ENCODE measurements at regions not wholly inside any gene's neighbourhood (a gene's known extent, or its start where the extent isn't known, plus 50 kb on each side); places are given as distances from the start of the nearest gene placed in this dataset.

- Histone ChIP-seq H3K4me3 (ENCODE audit: insufficient read depth, low read length, poor library complexity, severe bottlenecking) (no peak overlapping the region), H3K4me2 (ENCODE audit: low read depth, low read length, poor library complexity, severe bottlenecking) (no peak overlapping the region), H3K36me3 (ENCODE audit: low read length) (no peaks in the 10 kb centered on the region), H2AFZ (ENCODE audit: low read depth, low read length, severe bottlenecking) (no peak overlapping the region), H3K79me2 (ENCODE audit: insufficient read depth, low read length) (no peaks in the 10 kb centered on the region), H3K9ac (ENCODE audit: low read length) (no peak overlapping the region), H3K27me3 (ENCODE audit: low read length) (no peaks in the 10 kb centered on the region), H4K20me1 (ENCODE audit: low read depth, low read length) (no peaks in the 10 kb centered on the region), H3K9me3 (ENCODE audit: insufficient read depth, low read length) (no peaks in the 10 kb centered on the region), H3K9me2 (replicated peaks; ENCODE audit: insufficient read depth, low read length) (no peaks in the 10 kb centered on the region; the same call in 1 of the 2 replicates), H3F3A (ENCODE audit: insufficient read depth) (no peaks in the 10 kb centered on the region), H3K27ac (ENCODE audit: low read depth, low read length) (no peak overlapping the region)
- no peak for TF ChIP-seq EZH2phosphoT487 (conservative IDR thresholded peaks at IDR 0.05; ENCODE audit: low read length)
- TF ChIP-seq CTCF (IDR thresholded peaks at IDR 0.05; ENCODE audit: insufficient read depth, low read length, poor library complexity, severe bottlenecking): no peak
Observed at GRCh38 chr4:3848323-3848722, 82.1 kb downstream of the ADRA2C start.

DNA sequence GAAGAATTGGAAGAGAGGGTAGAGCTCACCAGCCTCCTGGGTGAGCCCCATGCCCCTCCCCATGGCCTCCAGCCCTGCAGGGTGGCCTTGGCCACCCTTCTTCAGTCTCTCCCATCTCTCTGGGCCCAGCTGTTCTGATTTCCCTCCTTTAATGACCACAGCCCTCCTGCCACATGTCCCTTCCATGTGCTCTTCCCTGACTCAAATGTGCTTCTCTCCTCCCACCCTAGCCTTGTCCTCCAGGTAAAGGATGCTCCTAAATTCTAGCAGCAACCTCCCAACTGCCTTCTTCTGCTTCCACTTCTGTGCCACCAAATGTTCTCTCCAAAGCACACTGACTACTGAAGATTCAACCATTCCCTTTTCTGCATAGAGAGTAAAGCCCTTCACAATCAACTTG lies 83.0 kb downstream of the ADRA2C start:
- H3K4me2 ChIP-seq (ENCODE audit: low read depth, low read length, poor library complexity, severe bottlenecking): no peak overlapping the region
- no peaks in the 10 kb centered on the region for H3K36me3 ChIP-seq (ENCODE audit: low read length)
- H2AFZ ChIP-seq (ENCODE audit: low read depth, low read length, severe bottlenecking): no peak overlapping the region
- TF ChIP-seq CTCF (IDR thresholded peaks at IDR 0.05; ENCODE audit: insufficient read depth, low read length, poor library complexity, severe bottlenecking): no peak
- TF ChIP-seq EZH2phosphoT487 (conservative IDR thresholded peaks at IDR 0.05; ENCODE audit: low read length): no peak
- no peaks in the 10 kb centered on the region for H3K9me3 ChIP-seq (ENCODE audit: insufficient read depth, low read length)
- no peaks in the 10 kb centered on the region for H3K79me2 ChIP-seq (ENCODE audit: insufficient read depth, low read length)
- H3K9me2 ChIP-seq (replicated peaks; ENCODE audit: insufficient read depth, low read length): no peaks in the 10 kb centered on the region; the same call in 1 of the 2 replicates
- H3K27ac ChIP-seq (ENCODE audit: low read depth, low read length): no peak overlapping the region
- no peak overlapping the region for H3K4me3 ChIP-seq (ENCODE audit: insufficient read depth, low read length, poor library complexity, severe bottlenecking)
- no peaks in the 10 kb centered on the region for H3K27me3 ChIP-seq (ENCODE audit: low read length)
- H4K20me1 ChIP-seq (ENCODE audit: low read depth, low read length): no peaks in the 10 kb centered on the region
- no peaks in the 10 kb centered on the region for H3F3A ChIP-seq (ENCODE audit: insufficient read depth)
- H3K9ac ChIP-seq (ENCODE audit: low read length): no peak overlapping the region

DNA sequence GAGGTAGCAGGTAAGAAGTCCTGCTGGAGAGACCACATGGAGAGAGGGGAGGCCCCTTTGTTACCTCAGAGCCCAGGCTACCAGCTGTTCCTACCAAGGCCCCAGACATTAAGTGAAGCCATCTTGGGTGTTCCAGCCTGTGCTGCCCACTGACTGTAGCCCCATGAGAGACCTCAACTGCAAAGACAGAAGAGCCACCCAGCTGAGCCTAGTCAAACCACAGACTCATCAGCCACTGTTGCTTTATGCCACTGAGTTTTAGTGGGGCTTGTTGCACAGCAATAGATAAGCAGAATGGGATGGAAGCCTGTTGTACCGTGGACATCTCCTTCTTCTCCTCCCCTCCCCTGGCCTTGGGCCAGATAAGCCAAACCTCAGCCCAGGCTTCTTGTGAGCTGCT lies 83.9 kb downstream of the ADRA2C start:
- H2AFZ ChIP-seq (ENCODE audit: low read depth, low read length, severe bottlenecking): no peak overlapping the region
- H3K36me3 ChIP-seq (ENCODE audit: low read length): no peaks in the 10 kb centered on the region
- H3F3A ChIP-seq (ENCODE audit: insufficient read depth): no peaks in the 10 kb centered on the region
- no peak overlapping the region for H3K4me2 ChIP-seq (ENCODE audit: low read depth, low read length, poor library complexity, severe bottlenecking)
- H3K9ac ChIP-seq (ENCODE audit: low read length): no peak overlapping the region
- H4K20me1 ChIP-seq (ENCODE audit: low read depth, low read length): no peaks in the 10 kb centered on the region
- no peaks in the 10 kb centered on the region; the same call in 1 of the 2 replicates for H3K9me2 ChIP-seq (replicated peaks; ENCODE audit: insufficient read depth, low read length)
- H3K9me3 ChIP-seq (ENCODE audit: insufficient read depth, low read length): no peaks in the 10 kb centered on the region
- H3K4me3 ChIP-seq (ENCODE audit: insufficient read depth, low read length, poor library complexity, severe bottlenecking): no peak overlapping the region
- no peaks in the 10 kb centered on the region for H3K27me3 ChIP-seq (ENCODE audit: low read length)
- no peak overlapping the region for H3K27ac ChIP-seq (ENCODE audit: low read depth, low read length)
- H3K79me2 ChIP-seq (ENCODE audit: insufficient read depth, low read length): no peaks in the 10 kb centered on the region
- no peak for TF ChIP-seq EZH2phosphoT487 (conservative IDR thresholded peaks at IDR 0.05; ENCODE audit: low read length)

DNA sequence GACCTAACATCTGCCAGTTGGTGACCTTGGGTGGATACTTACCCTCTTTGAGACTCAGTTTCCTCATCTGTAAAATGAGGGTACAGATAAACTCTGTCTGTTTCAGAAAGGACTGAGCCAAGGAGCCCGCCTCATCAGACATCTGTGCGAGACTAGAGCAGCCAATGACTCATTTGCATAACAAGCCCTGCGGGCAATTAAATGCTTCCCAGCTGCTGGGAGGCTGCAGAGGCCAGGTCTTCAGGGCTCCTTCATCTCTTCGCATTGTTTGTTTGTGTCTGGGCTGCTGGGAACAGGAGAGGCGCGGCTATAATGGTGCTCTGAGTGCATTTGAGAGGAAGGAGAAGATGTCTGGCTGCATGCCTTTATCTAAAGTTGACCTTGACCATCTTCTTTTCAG lies 85.0 kb downstream of the ADRA2C start:
- no peak overlapping the region for H2AFZ ChIP-seq (ENCODE audit: low read depth, low read length, severe bottlenecking)
- H3F3A ChIP-seq (ENCODE audit: insufficient read depth): no peaks in the 10 kb centered on the region
- no peaks in the 10 kb centered on the region for H3K27me3 ChIP-seq (ENCODE audit: low read length)

More for the DNA sequence above, 85.0 kb downstream of the ADRA2C start:
- TF ChIP-seq EZH2phosphoT487 (conservative IDR thresholded peaks at IDR 0.05; ENCODE audit: low read length) (no peak), CTCF (IDR thresholded peaks at IDR 0.05; ENCODE audit: insufficient read depth, low read length, poor library complexity, severe bottlenecking) (no peak)
- Histone ChIP-seq H3K36me3 (ENCODE audit: low read length) (no peaks in the 10 kb centered on the region), H3K79me2 (ENCODE audit: insufficient read depth, low read length) (no peaks in the 10 kb centered on the region), H3K4me3 (ENCODE audit: insufficient read depth, low read length, poor library complexity, severe bottlenecking) (no peak overlapping the region), H4K20me1 (ENCODE audit: low read depth, low read length) (no peaks in the 10 kb centered on the region), H3K9me2 (replicated peaks; ENCODE audit: insufficient read depth, low read length) (no peaks in the 10 kb centered on the region; the same call in 1 of the 2 replicates), H3K27ac (ENCODE audit: low read depth, low read length) (no peak overlapping the region), H3K9ac (ENCODE audit: low read length) (no peak overlapping the region), H3K9me3 (ENCODE audit: insufficient read depth, low read length) (no peaks in the 10 kb centered on the region), H3K4me2 (ENCODE audit: low read depth, low read length, poor library complexity, severe bottlenecking) (no peak overlapping the region)
